ENCODE measurements at regions not wholly inside any gene's neighbourhood (a gene's known extent, or its start where the extent isn't known, plus 50 kb on each side); places are given as distances from the start of the nearest gene placed in this dataset.

- in situ Hi-C loops (cut with HindIII; ENCODE audit: low pct_unique_long_range_greater_than_20kb, low sequenced_read_pairs), result no loop called here
- no peak for DNase-seq (ENCODE audit: low read depth in 1 of 2, low spot score in 1 of 2)
- no peak for TF ChIP-seq JUND (IDR thresholded peaks at IDR 0.05; ENCODE audit: low read depth)
These were observed 248.4 kb downstream of the SAMD5 start for GRCh38 chr6:147756891-147757290.

GRCh38 chr6:147757291-147757690, 248.8 kb downstream of the SAMD5 start:
- DNase-seq (ENCODE audit: low read depth in 1 of 2, low spot score in 1 of 2), result no peak
- in situ Hi-C loops (cut with HindIII; ENCODE audit: low pct_unique_long_range_greater_than_20kb, low sequenced_read_pairs), result no loop called here
- no peak for TF ChIP-seq JUND (IDR thresholded peaks at IDR 0.05; ENCODE audit: low read depth)

GRCh38 chr6:147758303-147758702, 249.8 kb downstream of the SAMD5 start:
- in situ Hi-C loops (cut with HindIII; ENCODE audit: low pct_unique_long_range_greater_than_20kb, low sequenced_read_pairs), result no loop called here
- no peak for DNase-seq (ENCODE audit: low read depth in 1 of 2, low spot score in 1 of 2)
- no peak for TF ChIP-seq JUND (IDR thresholded peaks at IDR 0.05; ENCODE audit: low read depth)

- no peak for DNase-seq (ENCODE audit: low read depth in 1 of 2, low spot score in 1 of 2)
- in situ Hi-C loops (cut with HindIII; ENCODE audit: low pct_unique_long_range_greater_than_20kb, low sequenced_read_pairs), result no loop called here
- TF ChIP-seq JUND (IDR thresholded peaks at IDR 0.05; ENCODE audit: low read depth), result no peak
These were observed 250.6 kb downstream of the SAMD5 start for GRCh38 chr6:147759093-147759492.

GRCh38 chr6:147759536-147759935, 251.0 kb downstream of the SAMD5 start:
- DNase-seq (ENCODE audit: low read depth in 1 of 2, low spot score in 1 of 2), result no peak
- in situ Hi-C loops (cut with HindIII; ENCODE audit: low pct_unique_long_range_greater_than_20kb, low sequenced_read_pairs), result no loop called here
- no peak for TF ChIP-seq JUND (IDR thresholded peaks at IDR 0.05; ENCODE audit: low read depth)

GRCh38 chr6:147765541-147765940, 257.1 kb downstream of the SAMD5 start:
- TF ChIP-seq JUND (IDR thresholded peaks at IDR 0.05; ENCODE audit: low read depth), result no peak
- no peak for DNase-seq (ENCODE audit: low read depth in 1 of 2, low spot score in 1 of 2)
- in situ Hi-C loops (cut with HindIII; ENCODE audit: low pct_unique_long_range_greater_than_20kb, low sequenced_read_pairs), result no loop called here

- in situ Hi-C loops (cut with HindIII; ENCODE audit: low pct_unique_long_range_greater_than_20kb, low sequenced_read_pairs), result no loop called here
- TF ChIP-seq JUND (IDR thresholded peaks at IDR 0.05; ENCODE audit: low read depth), result no peak
- no peak for DNase-seq (ENCODE audit: low read depth in 1 of 2, low spot score in 1 of 2)
These were observed 260.5 kb downstream of the SAMD5 start for GRCh38 chr6:147768969-147769368.

GRCh38 chr6:147769496-147770087, 261.1 kb downstream of the SAMD5 start:
- no peak for TF ChIP-seq JUND (IDR thresholded peaks at IDR 0.05; ENCODE audit: low read depth)
- no peak for DNase-seq (ENCODE audit: low read depth in 1 of 2, low spot score in 1 of 2)
- in situ Hi-C loops (cut with HindIII; ENCODE audit: low pct_unique_long_range_greater_than_20kb, low sequenced_read_pairs), result no loop called here

- in situ Hi-C loops (cut with HindIII; ENCODE audit: low pct_unique_long_range_greater_than_20kb, low sequenced_read_pairs), result no loop called here
- no peak for TF ChIP-seq JUND (IDR thresholded peaks at IDR 0.05; ENCODE audit: low read depth)
- no peak for DNase-seq (ENCODE audit: low read depth in 1 of 2, low spot score in 1 of 2)
These were observed 261.7 kb downstream of the SAMD5 start for GRCh38 chr6:147770221-147770620.

- no peak for DNase-seq (ENCODE audit: low read depth in 1 of 2, low spot score in 1 of 2)
- TF ChIP-seq JUND (IDR thresholded peaks at IDR 0.05; ENCODE audit: low read depth), result no peak
- in situ Hi-C loops (cut with HindIII; ENCODE audit: low pct_unique_long_range_greater_than_20kb, low sequenced_read_pairs), result no loop called here
These were observed 264.2 kb downstream of the SAMD5 start for GRCh38 chr6:147772724-147773123.

- DNase-seq (ENCODE audit: low read depth in 1 of 2, low spot score in 1 of 2), result no peak
- in situ Hi-C loops (cut with HindIII; ENCODE audit: low pct_unique_long_range_greater_than_20kb, low sequenced_read_pairs), result no loop called here
- no peak for TF ChIP-seq JUND (IDR thresholded peaks at IDR 0.05; ENCODE audit: low read depth)
These were observed 266.4 kb downstream of the SAMD5 start for GRCh38 chr6:147774856-147775255.

GRCh38 chr6:147776631-147777213, 268.2 kb downstream of the SAMD5 start:
- no peak for DNase-seq (ENCODE audit: low read depth in 1 of 2, low spot score in 1 of 2)
- in situ Hi-C loops (cut with HindIII; ENCODE audit: low pct_unique_long_range_greater_than_20kb, low sequenced_read_pairs), result no loop called here
- no peak for TF ChIP-seq JUND (IDR thresholded peaks at IDR 0.05; ENCODE audit: low read depth)

- in situ Hi-C loops (cut with HindIII; ENCODE audit: low pct_unique_long_range_greater_than_20kb, low sequenced_read_pairs), result no loop called here
- no peak for TF ChIP-seq JUND (IDR thresholded peaks at IDR 0.05; ENCODE audit: low read depth)
- DNase-seq (ENCODE audit: low read depth in 1 of 2, low spot score in 1 of 2), result no peak
These were observed 271.1 kb downstream of the SAMD5 start for GRCh38 chr6:147779624-147780023.

GRCh38 chr6:147782302-147782701, 273.8 kb downstream of the SAMD5 start:
- in situ Hi-C loops (cut with HindIII; ENCODE audit: low pct_unique_long_range_greater_than_20kb, low sequenced_read_pairs), result no loop called here
- TF ChIP-seq JUND (IDR thresholded peaks at IDR 0.05; ENCODE audit: low read depth), result no peak
- DNase-seq (ENCODE audit: low read depth in 1 of 2, low spot score in 1 of 2), result no peak
